Immature natural killer cell (primary cell): ENCODE measurements at regions not wholly inside any gene's neighbourhood (a gene's known extent, or its start where the extent isn't known, plus 50 kb on each side); places are given as distances from the start of the nearest gene placed in this dataset.

ENCODE experiments used
- DNase-seq, 3 donors: peaks; one replicate each; pipeline ENCODE4 v3.0.0; 2022; ENCODE audit warnings: mixed read lengths in 1 of 3
- H3K27ac Mint-ChIP-seq, 6 donors: one replicate each; pipeline ENCODE4 v1.8.0; 2020; ENCODE audit warnings: mixed read lengths in 6 of 6, mild to moderate bottlenecking in 5 of 6, inconsistent platforms in 4 of 6, moderate library complexity in 3 of 6
- H3K27me3 Mint-ChIP-seq, 3 donors: one replicate each; pipeline ENCODE4 v1.8.0; 2020 to 2021; ENCODE audit warnings: low read depth in 3 of 3, mild to moderate bottlenecking in 3 of 3, mixed read lengths in 3 of 3, moderate library complexity in 3 of 3, inconsistent platforms in 1 of 3
- H3K36me3 Mint-ChIP-seq, 3 donors: one replicate each; pipeline ENCODE4 v1.8.0; 2020; ENCODE audit warnings: mixed read lengths in 3 of 3, inconsistent platforms in 2 of 3, mild to moderate bottlenecking in 2 of 3
- H3K4me1 Mint-ChIP-seq, 2 donors: one replicate each; pipeline ENCODE4 v1.8.0; 2020; ENCODE audit warnings: inconsistent platforms in 2 of 2, mild to moderate bottlenecking in 2 of 2, mixed read lengths in 2 of 2, moderate library complexity in 1 of 2
- H3K4me3 Mint-ChIP-seq, 5 donors: one replicate each; pipeline ENCODE4 v1.8.0; 2020; ENCODE audit warnings: mild to moderate bottlenecking in 5 of 5, mixed read lengths in 5 of 5, inconsistent platforms in 3 of 5, moderate library complexity in 3 of 5
- H3K9me3 Mint-ChIP-seq, 6 donors: one replicate each; pipeline ENCODE4 v1.8.0; 2020; ENCODE audit warnings: mild to moderate bottlenecking in 6 of 6, mixed read lengths in 6 of 6, inconsistent platforms in 4 of 6, moderate library complexity in 3 of 6

- Mint-ChIP-seq H3K4me3 (no peak overlapping the region), H3K9me3 (no peaks in the 10 kb centered on the region), H3K27ac (no peak overlapping the region), H3K36me3 (no peaks in the 10 kb centered on the region), H3K27me3 (peaks cover 4 to 10% (median 9%) of the 10 kb centered on the region in 3 donors), H3K4me1 (peaks cover 4% of the 10 kb centered on the region in 2 donors)
- DNase-seq, result no peak
These were observed 54.5 kb downstream of the CLDN34 start for GRCh38 chrX:10021461-10022272.

GRCh38 chrX:10022273-10022541 is 55.0 kb downstream of the CLDN34 start:
- H3K4me3 Mint-ChIP-seq, result no peak overlapping the region
- H3K27me3 Mint-ChIP-seq, result peaks cover 4 to 10% (median 5%) of the 10 kb centered on the region in 3 donors
- DNase-seq, result no peak
- H3K27ac Mint-ChIP-seq, result no peak overlapping the region
- no peaks in the 10 kb centered on the region for H3K36me3 Mint-ChIP-seq
- H3K4me1 Mint-ChIP-seq, result no peaks in the 10 kb centered on the region
- H3K9me3 Mint-ChIP-seq, result no peaks in the 10 kb centered on the region

DNA sequence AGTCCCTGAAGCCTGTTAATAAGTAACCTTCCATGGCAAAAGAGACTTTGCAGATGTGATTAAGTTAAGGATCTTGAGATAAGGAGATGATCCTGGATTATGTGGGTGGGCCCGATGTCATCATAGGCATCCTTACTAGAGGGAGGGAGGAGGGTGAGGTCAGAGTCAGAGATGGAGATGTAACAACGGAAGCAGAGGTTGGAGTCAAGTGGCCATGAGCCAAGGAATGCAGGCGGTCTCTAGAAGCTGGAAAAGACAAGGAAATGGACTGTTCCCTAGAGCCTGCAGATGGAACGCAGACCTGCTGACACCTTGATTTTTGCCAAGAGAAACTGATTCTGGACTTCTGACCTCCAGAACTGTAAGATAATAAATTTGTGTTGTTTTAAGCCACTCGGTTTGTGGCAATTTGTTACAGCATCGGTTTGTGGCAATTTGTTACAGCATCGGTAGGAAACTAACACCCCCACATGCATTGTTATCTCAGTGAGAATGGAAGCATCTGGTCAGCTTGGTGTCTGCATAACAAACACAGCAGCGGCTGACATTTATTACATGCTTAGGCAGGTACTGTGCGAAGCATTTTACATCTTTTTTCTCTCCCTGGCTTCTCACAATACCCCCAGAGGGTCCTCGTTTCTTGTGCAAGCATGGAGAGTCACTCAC is 55.6 kb downstream of the CLDN34 start:
- no peaks in the 10 kb centered on the region for H3K9me3 Mint-ChIP-seq
- H3K4me1 Mint-ChIP-seq, result no peaks in the 10 kb centered on the region
- no peak overlapping the region for H3K4me3 Mint-ChIP-seq
- no peaks in the 10 kb centered on the region for H3K36me3 Mint-ChIP-seq
- DNase-seq, result no peak
- peaks cover 4 to 10% (median 5%) of the 10 kb centered on the region in 3 donors for H3K27me3 Mint-ChIP-seq
- no peak overlapping the region for H3K27ac Mint-ChIP-seq

- no peak overlapping the region for H3K4me3 Mint-ChIP-seq
- no peaks in the 10 kb centered on the region for H3K36me3 Mint-ChIP-seq
- H3K27ac Mint-ChIP-seq, result no peak overlapping the region
- H3K27me3 Mint-ChIP-seq, result peaks cover 2 to 8% (median 5%) of the 10 kb centered on the region in 3 donors
- H3K4me1 Mint-ChIP-seq, result no peaks in the 10 kb centered on the region
- no peak for DNase-seq
- H3K9me3 Mint-ChIP-seq, result no peaks in the 10 kb centered on the region
These were observed 56.7 kb downstream of the CLDN34 start for GRCh38 chrX:10023821-10024220.

GRCh38 chrX:10025742-10026493 is 58.8 kb downstream of the CLDN34 start:
- Mint-ChIP-seq H3K4me3 (no peak overlapping the region), H3K27ac (no peak overlapping the region), H3K36me3 (no peaks in the 10 kb centered on the region), H3K4me1 (no peaks in the 10 kb centered on the region), H3K9me3 (no peaks in the 10 kb centered on the region), H3K27me3 (peaks cover 0 to 4% (median 3%) of the 10 kb centered on the region in 3 donors)
- DNase-seq, result no peak

GRCh38 chrX:10028283-10029104 is 61.3 kb downstream of the CLDN34 start:
- H3K36me3 Mint-ChIP-seq, result no peaks in the 10 kb centered on the region
- peaks cover 10 to 11% of the 10 kb centered on the region in 2 donors for H3K4me1 Mint-ChIP-seq
- no peaks in the 10 kb centered on the region for H3K9me3 Mint-ChIP-seq
- H3K4me3 Mint-ChIP-seq, result no peak overlapping the region
- H3K27ac Mint-ChIP-seq, result no peak overlapping the region
- DNase-seq, result no peak
- peaks cover 0 to 5% (median 2%) of the 10 kb centered on the region in 3 donors for H3K27me3 Mint-ChIP-seq

GRCh38 chrX:10030570-10030969 is 63.4 kb downstream of the CLDN34 start:
- no peak overlapping the region for H3K4me3 Mint-ChIP-seq
- no peak for DNase-seq
- H3K9me3 Mint-ChIP-seq, result no peaks in the 10 kb centered on the region
- no peaks in the 10 kb centered on the region for H3K36me3 Mint-ChIP-seq
- peaks cover 23 to 25% of the 10 kb centered on the region in 2 donors for H3K4me1 Mint-ChIP-seq
- peaks cover 0 to 5% (median 2%) of the 10 kb centered on the region in 3 donors for H3K27me3 Mint-ChIP-seq
- H3K27ac Mint-ChIP-seq, result no peak overlapping the region

DNA sequence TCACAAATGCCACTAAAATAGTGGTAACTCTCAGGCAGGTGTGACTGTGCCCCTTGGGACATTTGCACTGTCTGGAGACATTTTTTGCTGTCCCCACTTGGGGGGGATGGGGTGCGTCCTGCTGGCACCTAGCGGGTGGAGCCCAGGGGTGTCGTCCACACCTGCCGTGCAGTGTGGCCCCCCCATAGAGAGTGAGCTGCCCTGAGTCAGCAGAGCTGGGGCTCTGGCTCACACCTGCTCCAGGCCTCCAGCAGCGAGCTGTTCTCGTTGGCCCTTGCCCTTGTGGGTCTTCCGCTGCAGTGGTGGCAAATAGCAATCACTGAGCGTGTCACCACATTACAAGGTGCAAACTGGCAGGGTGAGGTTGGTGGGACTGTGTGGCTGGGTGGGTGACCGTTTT is 64.6 kb downstream of the CLDN34 start:
- peaks cover 1 to 2% (median 2%) of the 10 kb centered on the region in 3 donors for H3K27me3 Mint-ChIP-seq
- peak overlapping the region in 1 of 5 donors; percentile 62 for H3K4me3 Mint-ChIP-seq
- DNase-seq, result peak in 1 of 3 donors; percentile 9
- no peaks in the 10 kb centered on the region for H3K9me3 Mint-ChIP-seq
- H3K27ac Mint-ChIP-seq, result peak overlapping the region in 1 of 6 donors; percentile 78
- H3K4me1 Mint-ChIP-seq, result peaks cover 23 to 25% of the 10 kb centered on the region in 2 donors
- no peaks in the 10 kb centered on the region for H3K36me3 Mint-ChIP-seq

- H3K27ac Mint-ChIP-seq, result peak overlapping the region in 2 of 6 donors; percentile 78 to 79
- no peak for DNase-seq
- no peaks in the 10 kb centered on the region for H3K36me3 Mint-ChIP-seq
- no peaks in the 10 kb centered on the region for H3K9me3 Mint-ChIP-seq
- peaks cover 23 to 25% of the 10 kb centered on the region in 2 donors for H3K4me1 Mint-ChIP-seq
- H3K27me3 Mint-ChIP-seq, result peaks cover 1 to 2% (median 2%) of the 10 kb centered on the region in 3 donors
- peak overlapping the region in 1 of 5 donors; percentile 62 for H3K4me3 Mint-ChIP-seq
These were observed 65.0 kb downstream of the CLDN34 start for GRCh38 chrX:10032147-10032546.

GRCh38 chrX:10033375-10034007 is 66.3 kb downstream of the CLDN34 start:
- DNase-seq, result no peak
- peaks cover 2 to 3% (median 2%) of the 10 kb centered on the region in 3 donors for H3K27me3 Mint-ChIP-seq
- H3K27ac Mint-ChIP-seq, result no peak overlapping the region
- H3K9me3 Mint-ChIP-seq, result no peaks in the 10 kb centered on the region
- H3K4me1 Mint-ChIP-seq, result peaks cover 23 to 25% of the 10 kb centered on the region in 2 donors
- no peak overlapping the region for H3K4me3 Mint-ChIP-seq
- H3K36me3 Mint-ChIP-seq, result no peaks in the 10 kb centered on the region

- DNase-seq, result no peak
- Mint-ChIP-seq H3K4me1 (peaks cover 23 to 25% of the 10 kb centered on the region in 2 donors), H3K36me3 (no peaks in the 10 kb centered on the region), H3K4me3 (peak overlapping the region in 1 of 5 donors; percentile 10), H3K27ac (no peak overlapping the region), H3K27me3 (peaks cover 2 to 3% (median 2%) of the 10 kb centered on the region in 3 donors), H3K9me3 (no peaks in the 10 kb centered on the region)
These were observed 67.6 kb downstream of the CLDN34 start for GRCh38 chrX:10034740-10035260.

DNA sequence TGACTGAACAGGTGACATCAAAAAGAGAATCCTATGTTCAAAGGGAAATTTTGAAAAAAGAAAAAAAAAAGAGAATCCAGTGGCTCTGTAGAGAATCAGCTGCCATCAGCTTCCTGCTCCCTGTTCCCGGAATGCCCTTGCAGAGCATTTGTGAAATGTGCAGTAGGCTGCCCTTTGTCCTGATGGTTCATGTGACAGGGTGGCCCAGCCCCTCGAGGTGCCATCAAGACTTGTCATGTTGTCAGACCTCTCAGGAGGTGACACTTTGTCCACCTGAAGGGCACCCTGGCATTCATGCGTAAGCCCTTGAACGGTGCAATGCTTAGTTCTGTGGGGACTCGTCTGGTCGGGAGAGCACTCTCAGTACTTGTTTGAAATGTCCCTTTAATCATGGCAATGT is 71.4 kb downstream of the CLDN34 start:
- H3K4me3 Mint-ChIP-seq, result no peak overlapping the region
- peaks cover 0 to 3% (median 2%) of the 10 kb centered on the region in 3 donors for H3K27me3 Mint-ChIP-seq
- H3K4me1 Mint-ChIP-seq, result peaks cover 13 to 14% of the 10 kb centered on the region in 2 donors
- no peak for DNase-seq
- no peaks in the 10 kb centered on the region for H3K36me3 Mint-ChIP-seq
- H3K9me3 Mint-ChIP-seq, result no peaks in the 10 kb centered on the region
- no peak overlapping the region for H3K27ac Mint-ChIP-seq
